Glutamatergic neuron (in vitro differentiated cells): ENCODE measurements at regions not wholly inside any gene's neighbourhood (a gene's known extent, or its start where the extent isn't known, plus 50 kb on each side); places are given as distances from the start of the nearest gene placed in this dataset.

ENCODE experiments used
- DNase-seq: peaks from one replicate; pipeline ENCODE4 v3.0.0; 2022
- H3K27ac Mint-ChIP-seq: one replicate; pipeline ENCODE4 v1.8.0; 2020; ENCODE audit warnings: mild to moderate bottlenecking, mixed read lengths, inconsistent platforms; ENCODE audit not compliant: unreplicated experiment
- H3K27me3 Mint-ChIP-seq: one replicate; pipeline ENCODE4 v1.8.0; 2020; ENCODE audit warnings: mild to moderate bottlenecking, moderate library complexity, mixed read lengths, inconsistent platforms; ENCODE audit not compliant: unreplicated experiment
- H3K36me3 Mint-ChIP-seq: one replicate; pipeline ENCODE4 v1.8.0; 2020; ENCODE audit warnings: mild to moderate bottlenecking, mixed read lengths, inconsistent platforms; ENCODE audit not compliant: unreplicated experiment
- H3K4me1 Mint-ChIP-seq: one replicate; pipeline ENCODE4 v1.8.0; 2020; ENCODE audit warnings: mild to moderate bottlenecking, low read depth, mixed read lengths, inconsistent platforms; ENCODE audit not compliant: unreplicated experiment
- H3K4me3 Mint-ChIP-seq: one replicate; pipeline ENCODE4 v1.8.0; 2020; ENCODE audit warnings: mild to moderate bottlenecking, mixed read lengths, inconsistent platforms; ENCODE audit not compliant: unreplicated experiment
- H3K9me3 Mint-ChIP-seq: one replicate; pipeline ENCODE4 v1.8.0; 2020; ENCODE audit warnings: mild to moderate bottlenecking, moderate library complexity, mixed read lengths, inconsistent platforms; ENCODE audit not compliant: unreplicated experiment
- CTCF ChIP-seq: fragments of 200-600 bp; sonication (generic); IDR thresholded peaks from one replicate; pipeline ENCODE4 v1.5.0; 2021; ENCODE audit not compliant: partially characterized antibody, unreplicated experiment

GRCh38 chr12:13770576-13770975, 210.8 kb downstream of the GRIN2B start:
- no peak overlapping the region for H3K4me3 Mint-ChIP-seq
- H3K4me1 Mint-ChIP-seq = no peaks in the 10 kb centered on the region
- H3K27ac Mint-ChIP-seq = no peak overlapping the region
- H3K9me3 Mint-ChIP-seq = no peaks in the 10 kb centered on the region
- no peak for DNase-seq
- no peak for TF ChIP-seq CTCF
- no peaks in the 10 kb centered on the region for H3K27me3 Mint-ChIP-seq
- no peaks in the 10 kb centered on the region for H3K36me3 Mint-ChIP-seq

- Mint-ChIP-seq H3K36me3 (no peaks in the 10 kb centered on the region), H3K4me3 (no peak overlapping the region), H3K27me3 (no peaks in the 10 kb centered on the region), H3K4me1 (no peaks in the 10 kb centered on the region), H3K27ac (no peak overlapping the region), H3K9me3 (no peaks in the 10 kb centered on the region)
- TF ChIP-seq CTCF = no peak
- no peak for DNase-seq
Measured at GRCh38 chr12:13769966-13770365, 211.4 kb downstream of the GRIN2B start.

- no peak for TF ChIP-seq CTCF
- Mint-ChIP-seq H3K36me3 (no peaks in the 10 kb centered on the region), H3K4me3 (no peak overlapping the region), H3K27ac (no peak overlapping the region), H3K9me3 (peaks cover 1% of the 10 kb centered on the region), H3K4me1 (no peaks in the 10 kb centered on the region), H3K27me3 (no peaks in the 10 kb centered on the region)
- no peak for DNase-seq
Measured at GRCh38 chr12:13769273-13769672, 212.1 kb downstream of the GRIN2B start.

- Mint-ChIP-seq H3K36me3 (no peaks in the 10 kb centered on the region), H3K4me1 (no peaks in the 10 kb centered on the region), H3K27ac (no peak overlapping the region), H3K9me3 (peaks cover 3% of the 10 kb centered on the region), H3K27me3 (no peaks in the 10 kb centered on the region), H3K4me3 (no peak overlapping the region)
- no peak for TF ChIP-seq CTCF
- no peak for DNase-seq
Measured at GRCh38 chr12:13764748-13765147, 216.7 kb downstream of the GRIN2B start.

- H3K9me3 Mint-ChIP-seq = no peaks in the 10 kb centered on the region
- H3K27ac Mint-ChIP-seq = no peak overlapping the region
- TF ChIP-seq CTCF = no peak
- peaks cover 13% of the 10 kb centered on the region for H3K4me1 Mint-ChIP-seq
- H3K27me3 Mint-ChIP-seq = peaks cover under 1% of the 10 kb centered on the region
- H3K36me3 Mint-ChIP-seq = no peaks in the 10 kb centered on the region
- DNase-seq = no peak
- no peak overlapping the region for H3K4me3 Mint-ChIP-seq
Measured at GRCh38 chr12:13749389-13749788, 232.0 kb downstream of the GRIN2B start.
